Endothelial cell of umbilical vein (primary cell): ENCODE measurements at regions not wholly inside any gene's neighbourhood (a gene's known extent, or its start where the extent isn't known, plus 50 kb on each side); places are given as distances from the start of the nearest gene placed in this dataset.

Source experiments
- CTCF ChIP-seq, 2 donors: IDR thresholded peaks; 1 replicate in 1 of 2; 2 replicates in 1 of 2; pipeline ENCODE4 v1.5.1; 2011; ENCODE audit warnings: low read length in 2 of 2, mild to moderate bottlenecking in 2 of 2, moderate library complexity in 2 of 2, control low read depth in 1 of 2, inconsistent platforms in 1 of 2, low read depth in 1 of 2; ENCODE audit not compliant: insufficient read depth in 1 of 2; ENCODE audit errors: extremely low read depth in 1 of 2
- POLR2A ChIP-seq: IDR thresholded peaks from 2 replicates; pipeline ENCODE4 v1.6.1; 2012; ENCODE audit warnings: low read depth, mild to moderate bottlenecking, control low read depth, low read length

GRCh38 chr12:131211340-131211938 is 257.7 kb downstream of the ADGRD1 start:
- TF ChIP-seq POLR2A: no peak
- no peak for TF ChIP-seq CTCF (IDR thresholded peaks at IDR 0.05; ENCODE audit: extremely low read depth in 1 of 2, insufficient read depth in 1 of 2, low read depth in 1 of 2, low read length in 2 of 2)
